Neural cell (in vitro differentiated cells): ENCODE measurements at regions not wholly inside any gene's neighbourhood (a gene's known extent, or its start where the extent isn't known, plus 50 kb on each side); places are given as distances from the start of the nearest gene placed in this dataset.

Experiments
- H2AFZ ChIP-seq: fragments of 200-600, 300-800 bp; sonication (generic), shearing (Covaris generic); 2 replicates; pipeline ENCODE4 v1.6.0; 2014; ENCODE audit warnings: low read depth, mild to moderate bottlenecking, antibody characterized with exemption, low read length, moderate library complexity
- H3F3A ChIP-seq: fragments of 200-600 bp; shearing (Covaris generic); 2 replicates; pipeline ENCODE4 v1.6.1; 2016; ENCODE audit warnings: mild to moderate bottlenecking, moderate library complexity, mixed read lengths, antibody characterized with exemption, low read length; ENCODE audit not compliant: insufficient read depth, poor library complexity, severe bottlenecking
- H3K27ac ChIP-seq: fragments of 200-600, 300-800 bp; sonication (generic), shearing (Covaris generic); 2 replicates; pipeline ENCODE4 v1.5.1; 2014; ENCODE audit warnings: mild to moderate bottlenecking, low read length, moderate library complexity
- H3K27me3 ChIP-seq: fragments of 300-800, 200-600 bp; sonication (generic), shearing (Covaris generic); 2 replicates; pipeline ENCODE4 v1.6.0; 2014; ENCODE audit warnings: mild to moderate bottlenecking, low read depth, low read length, moderate library complexity; ENCODE audit not compliant: insufficient read depth
- H3K36me3 ChIP-seq: fragments of 300-800, 200-600 bp; sonication (generic), shearing (Covaris generic); 2 replicates; pipeline ENCODE4 v1.5.1; 2014; ENCODE audit warnings: mild to moderate bottlenecking, antibody characterized with exemption, low read length, moderate library complexity; ENCODE audit not compliant: insufficient read depth
- H3K4me2 ChIP-seq: fragments of 300-800, 200-600 bp; sonication (generic), shearing (Covaris generic); 2 replicates; pipeline ENCODE4 v1.6.0; 2014; ENCODE audit warnings: mild to moderate bottlenecking, low read length
- H3K4me3 ChIP-seq: fragments of 300-800, 200-600 bp; sonication (generic), shearing (Covaris generic); 2 replicates; pipeline ENCODE4 v1.5.1; 2014; ENCODE audit warnings: mild to moderate bottlenecking, low read length, moderate library complexity
- H3K79me2 ChIP-seq: fragments of 200-600 bp; shearing (Covaris generic); replicated peaks from 2 replicates; pipeline ENCODE4 v1.6.0; 2014; ENCODE audit warnings: mild to moderate bottlenecking, low read length, moderate library complexity; ENCODE audit not compliant: insufficient read depth
- H3K9ac ChIP-seq: fragments of 300-800, 200-600 bp; sonication (generic), shearing (Covaris generic); 2 replicates; pipeline ENCODE4 v1.6.1; 2016; ENCODE audit warnings: mild to moderate bottlenecking, low read length, mixed read lengths
- H3K9me2 ChIP-seq: fragments of 200-600 bp; shearing (Covaris generic); 2 replicates; pipeline ENCODE4 v1.6.1; 2016; ENCODE audit warnings: mild to moderate bottlenecking, low read length, mixed read lengths; ENCODE audit not compliant: insufficient read depth
- H3K9me3 ChIP-seq: fragments of 200-600, 300-800 bp; sonication (generic), shearing (Covaris generic); 2 replicates; pipeline ENCODE4 v1.6.1; 2016; ENCODE audit warnings: mild to moderate bottlenecking, mixed run types, low read length, moderate library complexity, mixed read lengths
- H4K20me1 ChIP-seq: fragments of 200-600 bp; shearing (Covaris generic); 2 replicates; pipeline ENCODE4 v1.6.1; 2016; ENCODE audit warnings: mild to moderate bottlenecking, mixed run types; ENCODE audit not compliant: insufficient read depth
- EP300 ChIP-seq: fragments of 450-650 bp; conservative IDR thresholded peaks from 2 replicates; pipeline ENCODE4 v1.6.1; 2014; ENCODE audit warnings: antibody characterized with exemption, mild to moderate bottlenecking, moderate library complexity; ENCODE audit not compliant: poor library complexity, severe bottlenecking
- EZH2 ChIP-seq: fragments of 200-600, 300-800 bp; shearing (Covaris generic), sonication (generic); IDR thresholded peaks from 2 replicates; pipeline ENCODE4 v1.6.1; 2014; ENCODE audit warnings: antibody characterized with exemption, low read length, borderline replicate concordance, mild to moderate bottlenecking; ENCODE audit not compliant: insufficient read depth, poor library complexity, severe bottlenecking
- MXI1 ChIP-seq: fragments of 450-650 bp; conservative IDR thresholded peaks from 2 replicates; pipeline ENCODE4 v1.6.1; 2014; ENCODE audit warnings: antibody characterized with exemption, mild to moderate bottlenecking; ENCODE audit not compliant: poor library complexity, severe bottlenecking
- POLR2AphosphoS5 ChIP-seq: IDR thresholded peaks from 2 replicates; pipeline ENCODE4 v1.6.1; 2012
- RAD21 ChIP-seq: fragments of 450-650 bp; conservative IDR thresholded peaks from 2 replicates; pipeline ENCODE4 v1.6.1; 2014; ENCODE audit warnings: antibody characterized with exemption, mild to moderate bottlenecking, moderate library complexity
- REST ChIP-seq: IDR thresholded peaks from 2 replicates; pipeline ENCODE4 v1.6.1; 2012; ENCODE audit warnings: borderline replicate concordance
- SMC3 ChIP-seq: fragments of 450-650 bp; conservative IDR thresholded peaks from 2 replicates; pipeline ENCODE4 v1.6.1; 2014; ENCODE audit warnings: antibody characterized with exemption, mild to moderate bottlenecking, moderate library complexity; ENCODE audit not compliant: poor library complexity
- TAF1 ChIP-seq: IDR thresholded peaks from 2 replicates; pipeline ENCODE4 v1.6.1; 2012; ENCODE audit warnings: low read depth
- TF ChIP-seq, protein P1 (sequence below): fragments of 450-650 bp; IDR thresholded peaks from 2 replicates; pipeline ENCODE4 v1.5.1; 2014; ENCODE audit warnings: antibody characterized with exemption, mild to moderate bottlenecking, moderate library complexity; ENCODE audit not compliant: poor library complexity, severe bottlenecking

DNA sequence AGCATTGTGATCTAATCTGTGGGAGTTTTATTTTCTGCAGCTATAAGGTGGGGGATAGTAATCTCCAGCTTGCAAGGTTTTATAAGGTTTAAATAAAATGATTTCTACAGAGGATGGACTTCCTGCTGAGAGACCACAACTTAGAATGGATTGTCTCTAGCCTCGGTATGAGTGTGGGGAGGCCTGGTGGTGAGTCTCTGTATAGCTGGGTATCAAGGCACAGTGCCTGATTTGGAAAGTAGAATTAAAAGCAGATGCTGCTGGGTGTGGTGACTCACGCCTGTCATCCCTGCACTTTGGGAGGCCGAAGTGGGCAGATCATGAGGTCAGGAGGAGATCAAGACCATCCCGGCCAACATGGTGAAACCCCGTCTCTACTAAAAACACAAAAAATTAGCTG, 162.0 kb upstream of the GATB start:
- no peaks in the 10 kb centered on the region for H3K36me3 ChIP-seq
- no peaks in the 10 kb centered on the region for H3K9me2 ChIP-seq
- no peaks in the 10 kb centered on the region for H3K79me2 ChIP-seq
- H2AFZ ChIP-seq: no peak overlapping the region
- no peak overlapping the region for H3K4me3 ChIP-seq
- no peaks in the 10 kb centered on the region for H4K20me1 ChIP-seq
- H3K4me2 ChIP-seq: no peak overlapping the region
- TF ChIP-seq, protein P1, sequence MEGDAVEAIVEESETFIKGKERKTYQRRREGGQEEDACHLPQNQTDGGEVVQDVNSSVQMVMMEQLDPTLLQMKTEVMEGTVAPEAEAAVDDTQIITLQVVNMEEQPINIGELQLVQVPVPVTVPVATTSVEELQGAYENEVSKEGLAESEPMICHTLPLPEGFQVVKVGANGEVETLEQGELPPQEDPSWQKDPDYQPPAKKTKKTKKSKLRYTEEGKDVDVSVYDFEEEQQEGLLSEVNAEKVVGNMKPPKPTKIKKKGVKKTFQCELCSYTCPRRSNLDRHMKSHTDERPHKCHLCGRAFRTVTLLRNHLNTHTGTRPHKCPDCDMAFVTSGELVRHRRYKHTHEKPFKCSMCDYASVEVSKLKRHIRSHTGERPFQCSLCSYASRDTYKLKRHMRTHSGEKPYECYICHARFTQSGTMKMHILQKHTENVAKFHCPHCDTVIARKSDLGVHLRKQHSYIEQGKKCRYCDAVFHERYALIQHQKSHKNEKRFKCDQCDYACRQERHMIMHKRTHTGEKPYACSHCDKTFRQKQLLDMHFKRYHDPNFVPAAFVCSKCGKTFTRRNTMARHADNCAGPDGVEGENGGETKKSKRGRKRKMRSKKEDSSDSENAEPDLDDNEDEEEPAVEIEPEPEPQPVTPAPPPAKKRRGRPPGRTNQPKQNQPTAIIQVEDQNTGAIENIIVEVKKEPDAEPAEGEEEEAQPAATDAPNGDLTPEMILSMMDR: no peak
- no peak for TF ChIP-seq EZH2
- TF ChIP-seq SMC3: no peak
- H3K9me3 ChIP-seq: no peaks in the 10 kb centered on the region
- no peaks in the 10 kb centered on the region for H3F3A ChIP-seq
- H3K9ac ChIP-seq: no peak overlapping the region
- H3K27ac ChIP-seq: no peak overlapping the region
- H3K27me3 ChIP-seq: no peaks in the 10 kb centered on the region

DNA sequence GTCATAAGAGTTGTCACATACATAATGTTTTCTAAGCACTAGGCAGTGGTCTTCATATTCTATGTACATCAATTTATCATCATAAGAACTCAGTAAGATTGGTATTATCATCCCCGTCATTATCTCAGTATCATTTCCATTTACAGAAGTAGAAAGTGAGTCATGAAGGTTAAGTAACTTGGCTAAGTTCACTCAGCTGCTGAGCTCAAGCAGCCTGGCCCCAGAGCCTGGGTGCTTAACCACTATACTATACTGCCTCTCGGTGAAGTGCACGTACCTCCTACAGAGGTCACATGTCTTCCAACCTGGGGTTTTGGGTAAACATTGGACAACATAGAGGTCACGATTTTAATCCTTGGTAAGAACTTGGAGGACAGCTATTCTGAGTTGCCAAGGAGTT, 161.5 kb upstream of the GATB start:
- Histone ChIP-seq H3K9me2 (no peaks in the 10 kb centered on the region), H3K9ac (no peak overlapping the region), H3F3A (no peaks in the 10 kb centered on the region), H3K36me3 (no peaks in the 10 kb centered on the region), H2AFZ (no peak overlapping the region), H3K27me3 (no peaks in the 10 kb centered on the region), H3K79me2 (no peaks in the 10 kb centered on the region), H3K27ac (no peak overlapping the region), H3K4me2 (no peak overlapping the region), H3K9me3 (no peaks in the 10 kb centered on the region), H4K20me1 (no peaks in the 10 kb centered on the region), H3K4me3 (no peak overlapping the region)
- TF ChIP-seq SMC3 (no peak), RAD21 (no peak), REST (no peak), POLR2AphosphoS5 (no peak), EP300 (no peak), EZH2 (no peak), MXI1 (no peak), TAF1 (no peak)
- TF ChIP-seq, protein P1: no peak
